Activated gamma-delta T cell (primary cell): ENCODE measurements at regions not wholly inside any gene's neighbourhood (a gene's known extent, or its start where the extent isn't known, plus 50 kb on each side); places are given as distances from the start of the nearest gene placed in this dataset.
"Not testable (repeated sequence)": the region's sequence is repeated elsewhere in the genome, so short reads cannot be mapped to it uniquely, and the experiment has no call there.

Experiments used
- DNase-seq: peaks from one replicate; lab custom pipeline; 2025; lab: John Stamatoyannopoulos, UW

GRCh38 chr14:104304451-104305351, 166.3 kb downstream of the KIF26A start:
- no peak for DNase-seq

DNA sequence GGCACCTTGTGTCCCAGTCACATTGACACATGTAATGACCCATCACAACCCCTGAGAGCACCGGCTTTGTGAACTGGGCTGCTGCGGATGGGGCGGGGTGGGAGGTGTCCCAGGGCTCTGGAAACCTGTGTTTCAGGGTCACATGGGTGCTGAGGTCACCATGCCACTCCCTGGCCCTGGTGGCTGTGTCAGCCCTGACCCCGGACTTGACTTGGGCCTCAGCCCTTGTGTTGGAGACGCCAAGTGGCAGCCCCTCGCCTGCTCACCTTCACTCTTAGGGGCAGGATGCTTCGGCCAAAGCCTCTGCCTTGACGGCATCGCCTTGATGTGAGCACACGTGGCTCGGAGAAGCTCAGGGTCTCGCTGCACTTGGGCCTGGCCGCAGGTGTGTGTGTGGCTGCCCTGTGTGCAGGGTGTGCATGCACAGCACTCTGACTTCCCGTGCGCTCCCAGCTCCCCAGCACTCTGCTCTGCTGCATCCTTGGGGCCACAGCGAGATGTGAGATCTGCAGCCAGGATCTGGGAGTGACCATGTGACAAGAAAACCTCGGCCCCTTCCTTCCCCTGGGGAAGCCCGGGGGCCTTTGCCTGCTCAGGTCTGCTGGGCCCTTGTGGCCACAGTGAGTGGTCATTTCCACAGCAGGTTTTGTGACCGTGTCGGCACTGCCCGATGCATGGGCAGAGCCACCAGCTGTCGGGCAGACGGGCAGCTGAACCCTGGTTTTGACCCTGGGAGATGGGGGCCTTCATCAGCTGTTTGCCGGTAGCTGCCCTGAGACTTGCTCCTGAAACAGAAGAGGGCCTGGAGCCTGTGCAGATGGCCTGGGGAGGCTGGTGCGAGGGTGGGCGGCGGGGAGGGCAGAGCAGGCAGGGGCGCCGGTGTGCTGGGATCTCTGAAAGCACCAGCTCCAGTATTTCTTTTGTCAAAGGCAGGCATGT, 167.4 kb downstream of the KIF26A start:
- no peak for DNase-seq

- DNase-seq, result no peak
Measured at GRCh38 chr14:104306450-104307040, 168.2 kb downstream of the KIF26A start.

GRCh38 chr14:104307246-104307626, 168.8 kb downstream of the KIF26A start:
- DNase-seq, result no peak

- no peak for DNase-seq
Measured at GRCh38 chr14:104307627-104308401, 169.4 kb downstream of the KIF26A start.

GRCh38 chr14:104308534-104308933, 170.1 kb downstream of the KIF26A start:
- DNase-seq, result not testable (repeated sequence)

DNA sequence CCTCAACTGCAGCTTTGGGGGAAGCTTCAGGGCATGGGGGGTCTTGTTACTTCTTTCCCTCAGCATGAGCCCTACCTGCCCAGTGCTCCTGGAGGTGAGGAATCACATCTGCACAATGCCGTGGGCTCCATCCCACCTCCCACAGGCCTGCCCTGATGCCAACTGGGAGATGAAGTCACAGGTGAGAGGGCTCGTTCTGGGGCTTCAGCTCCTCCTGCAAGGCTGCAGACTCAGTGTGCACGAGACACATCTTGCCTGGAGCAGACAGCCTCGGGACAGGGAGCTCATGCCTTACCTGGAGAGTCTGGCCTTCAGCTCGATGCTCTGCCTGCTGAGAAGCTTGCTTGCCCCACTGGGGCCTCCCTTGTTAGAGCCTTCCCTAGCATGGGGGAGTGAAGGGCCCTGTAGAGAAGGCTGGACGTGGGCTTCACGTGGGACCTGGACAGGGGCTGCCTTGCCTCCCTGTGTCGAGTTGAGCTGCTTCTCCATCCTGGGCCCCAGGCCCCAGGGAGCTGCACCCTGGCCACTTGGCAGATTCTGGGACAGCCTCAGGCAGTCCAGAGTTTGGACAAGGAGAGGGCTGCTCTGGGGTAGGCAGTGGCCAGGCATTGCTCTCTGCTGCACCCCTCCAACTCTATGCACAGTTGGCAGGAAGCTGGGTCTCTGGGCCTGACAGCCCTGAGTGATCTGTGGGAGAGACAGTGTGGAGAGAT, 171.4 kb downstream of the KIF26A start:
- DNase-seq, result no peak

GRCh38 chr14:104311358-104311757, 173.0 kb downstream of the KIF26A start:
- no peak for DNase-seq

GRCh38 chr14:104313674-104314073, 175.3 kb downstream of the KIF26A start:
- DNase-seq, result no peak

- no peak for DNase-seq
Measured at GRCh38 chr14:104314251-104314941, 176.0 kb downstream of the KIF26A start.

- no peak for DNase-seq
Measured at GRCh38 chr14:104315169-104315568, 176.8 kb downstream of the KIF26A start.

DNA sequence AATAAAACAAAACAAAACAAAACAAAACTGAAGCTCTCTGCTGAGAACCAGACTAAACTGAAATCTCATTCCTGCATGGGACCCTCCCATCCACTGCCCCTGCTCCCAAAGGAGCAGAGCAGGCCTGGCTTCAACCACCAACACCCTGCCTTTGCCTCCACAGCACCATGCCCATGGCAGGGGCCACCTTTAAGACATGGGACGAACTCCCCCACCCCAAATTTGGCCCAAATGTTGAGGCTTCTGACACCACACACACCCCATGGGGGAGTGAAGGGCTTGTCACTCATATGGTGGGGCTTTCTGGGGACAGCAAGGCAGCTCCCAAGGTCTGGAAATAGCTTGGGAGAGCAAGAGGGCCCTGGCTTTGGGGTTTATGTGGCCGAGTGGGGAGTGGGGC, 177.2 kb downstream of the KIF26A start:
- no peak for DNase-seq

DNA sequence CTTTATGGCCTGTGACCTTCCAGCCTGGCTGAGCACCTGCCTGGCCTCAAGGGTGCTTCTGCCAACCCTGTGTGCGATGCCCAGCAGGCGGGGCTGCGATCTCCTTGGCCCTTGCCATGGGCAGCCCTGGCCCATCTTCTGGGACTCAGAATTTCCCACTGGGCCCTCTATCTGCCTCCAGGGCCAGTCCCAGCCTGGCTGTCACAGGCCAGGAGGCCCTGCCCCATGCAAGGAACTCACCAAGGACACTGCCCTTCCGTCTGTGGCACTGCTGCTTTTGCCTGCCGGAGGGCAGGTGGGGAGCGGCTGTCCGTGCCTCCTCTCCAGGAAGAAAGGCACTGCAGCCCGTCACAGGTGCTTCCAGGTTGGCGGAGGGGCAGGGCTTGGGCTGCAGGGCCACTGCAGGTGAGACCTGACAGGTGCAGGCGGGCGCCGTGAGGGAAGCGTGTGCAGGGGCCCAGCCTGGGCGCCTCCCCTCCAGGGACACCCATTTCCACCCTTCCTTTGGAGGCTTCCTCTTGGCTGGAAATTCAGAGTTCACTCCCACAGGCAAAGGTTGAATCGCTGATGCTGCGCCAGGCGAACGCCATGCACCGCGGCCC, 177.8 kb downstream of the KIF26A start:
- no peak for DNase-seq

GRCh38 chr14:104316723-104317491, 178.5 kb downstream of the KIF26A start:
- no peak for DNase-seq

DNA sequence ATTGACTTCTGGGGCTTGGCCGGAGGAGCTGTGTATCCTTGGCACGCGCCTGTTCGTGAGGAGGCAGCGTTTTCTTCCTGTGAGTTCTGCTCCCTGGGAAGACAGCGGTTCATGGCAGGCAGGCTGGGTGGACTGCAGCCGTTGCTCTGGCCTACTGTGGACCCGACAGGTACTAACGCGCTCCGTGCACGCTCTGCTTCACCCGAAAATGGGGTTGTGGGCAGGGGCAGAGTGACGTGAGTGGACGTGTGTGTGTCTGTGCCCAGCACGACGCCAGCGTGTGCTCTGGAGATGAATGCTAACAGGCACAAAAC, 179.1 kb downstream of the KIF26A start:
- DNase-seq, result no peak

GRCh38 chr14:104317975-104318557, 179.7 kb downstream of the KIF26A start:
- no peak for DNase-seq

DNA sequence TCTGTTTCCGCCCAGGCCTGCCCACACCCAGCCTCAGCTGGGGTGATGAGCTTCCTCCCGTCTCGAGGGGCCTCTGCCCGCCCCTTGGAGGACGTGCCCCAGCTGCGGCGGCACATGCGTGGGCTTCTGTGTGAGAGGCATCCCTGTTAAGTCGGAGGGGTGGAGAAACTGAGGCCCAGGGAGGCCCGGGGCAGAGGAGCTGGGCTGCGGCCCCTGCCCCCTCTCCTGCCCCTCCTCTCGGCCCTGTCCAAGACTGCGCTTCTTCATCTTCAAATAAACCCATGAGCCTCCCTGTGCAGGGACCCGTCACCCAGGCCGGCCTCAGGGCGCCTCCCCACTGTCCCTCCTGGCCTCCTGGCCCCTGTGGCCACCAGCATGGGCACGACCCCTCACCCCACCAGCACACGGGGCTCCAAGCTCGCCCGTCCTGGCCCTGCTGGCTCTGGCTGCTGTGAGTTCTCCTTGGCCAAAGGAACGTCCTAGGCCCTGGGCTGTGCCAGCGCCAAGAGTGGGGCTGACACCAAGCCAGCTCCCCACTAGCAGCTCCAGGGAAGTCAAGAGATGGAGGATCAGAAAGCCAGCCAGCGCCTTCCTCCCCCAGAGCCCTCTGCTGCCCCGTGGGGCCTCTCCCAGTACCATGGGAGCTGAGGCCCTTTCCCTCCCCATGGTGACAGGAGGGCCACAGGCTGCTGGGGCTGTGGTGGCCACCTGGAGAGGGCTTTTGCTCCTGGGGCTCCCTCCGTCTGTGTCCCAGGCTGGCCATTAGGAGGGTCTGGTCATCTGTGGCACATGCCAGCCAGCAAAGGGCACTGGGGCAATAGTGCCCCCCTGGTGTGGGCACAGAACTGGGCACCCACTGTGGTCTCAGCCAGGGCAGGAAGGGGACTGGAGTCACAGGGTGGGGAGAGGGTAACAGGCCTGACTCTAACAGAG, 180.4 kb downstream of the KIF26A start:
- no peak for DNase-seq
